GM18508 (cell line): ENCODE measurements at regions not wholly inside any gene's neighbourhood (a gene's known extent, or its start where the extent isn't known, plus 50 kb on each side); places are given as distances from the start of the nearest gene placed in this dataset.
"Not testable (repeated sequence)": the region's sequence is repeated elsewhere in the genome, so short reads cannot be mapped to it uniquely, and the experiment has no call there.

ENCODE experiments used
- ATAC-seq: cut with Tn5 transposase; IDR thresholded peaks from one replicate; pipeline ENCODE4 v1.9.1; 2021; ENCODE audit warnings: moderate number of reproducible peaks; ENCODE audit not compliant: insufficient read depth, unreplicated experiment

DNA sequence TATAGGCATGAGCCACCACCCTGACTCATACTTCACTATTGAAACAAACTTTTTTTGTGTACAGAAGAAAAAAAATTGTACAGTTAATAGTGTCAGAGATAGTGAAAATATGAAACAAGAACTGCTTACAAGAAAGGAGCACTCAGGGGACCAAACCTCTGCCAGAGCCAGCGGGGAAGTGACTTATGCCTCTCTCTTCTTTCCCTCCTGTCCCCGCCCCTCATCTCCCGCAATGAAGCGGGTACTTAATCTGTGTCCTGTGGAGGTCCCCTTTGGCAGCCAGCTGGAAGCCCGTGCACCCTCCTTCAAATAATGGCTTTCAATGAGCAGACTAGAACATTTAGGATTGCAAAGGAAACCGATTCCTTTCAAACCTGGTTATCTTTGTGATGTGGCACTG, 51.5 kb downstream of the PPIAL4A start:
- not testable (repeated sequence) for ATAC-seq

DNA sequence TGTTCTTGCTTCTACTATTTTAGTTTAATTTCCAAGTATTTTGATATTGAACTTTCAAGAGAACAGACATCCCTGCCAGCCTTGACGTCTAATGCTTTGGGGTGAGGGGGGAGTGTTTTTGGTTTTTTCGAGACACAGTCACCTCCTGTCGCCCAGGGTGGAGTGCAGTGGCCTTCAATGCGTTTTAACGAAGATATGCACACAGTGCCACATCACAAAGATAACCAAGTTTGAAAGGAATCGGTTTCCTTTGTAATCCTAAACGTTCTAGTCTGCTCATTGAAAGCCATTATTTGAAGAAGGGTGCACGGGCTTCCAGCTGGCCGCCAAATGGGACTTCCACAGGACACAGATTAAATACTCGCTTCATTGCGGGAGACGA, 52.3 kb downstream of the PPIAL4A start:
- not testable (repeated sequence) for ATAC-seq

DNA sequence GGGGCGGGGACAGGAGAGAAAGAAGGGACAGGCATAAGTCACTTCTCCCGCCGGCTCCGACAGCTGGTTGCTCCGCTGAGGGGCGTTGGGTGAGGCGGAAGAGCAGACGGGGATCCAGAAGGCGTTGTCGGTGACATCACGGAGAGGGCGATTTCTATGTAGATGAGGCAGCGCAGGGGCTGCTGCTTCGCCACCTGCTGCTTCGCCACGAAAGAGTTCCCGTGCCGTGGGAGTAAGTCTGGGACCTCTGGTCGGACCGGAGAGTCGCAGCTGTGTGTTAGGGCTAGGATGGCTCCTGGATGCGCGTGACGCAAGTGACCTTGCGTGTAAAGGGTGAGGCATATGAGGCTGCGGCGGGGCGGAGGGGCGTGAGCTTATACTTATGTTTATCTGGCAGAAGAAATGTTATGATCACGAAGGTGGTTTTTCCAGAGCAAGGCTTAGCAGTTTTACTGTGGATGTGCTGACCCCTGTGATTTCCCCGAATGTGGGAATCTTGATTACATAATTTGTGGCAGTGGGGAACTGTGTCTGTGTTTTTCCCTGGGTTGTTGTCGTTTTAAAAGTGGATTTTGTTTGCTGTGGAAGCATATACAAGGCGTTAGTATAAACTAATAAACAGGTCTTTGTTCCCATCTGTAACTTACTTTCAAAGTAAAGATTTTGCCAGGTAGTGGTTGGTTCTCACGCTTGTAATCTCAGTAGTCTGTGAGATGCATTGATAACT, 52.8 kb downstream of the PPIAL4A start:
- peak; percentile 74 for ATAC-seq

DNA sequence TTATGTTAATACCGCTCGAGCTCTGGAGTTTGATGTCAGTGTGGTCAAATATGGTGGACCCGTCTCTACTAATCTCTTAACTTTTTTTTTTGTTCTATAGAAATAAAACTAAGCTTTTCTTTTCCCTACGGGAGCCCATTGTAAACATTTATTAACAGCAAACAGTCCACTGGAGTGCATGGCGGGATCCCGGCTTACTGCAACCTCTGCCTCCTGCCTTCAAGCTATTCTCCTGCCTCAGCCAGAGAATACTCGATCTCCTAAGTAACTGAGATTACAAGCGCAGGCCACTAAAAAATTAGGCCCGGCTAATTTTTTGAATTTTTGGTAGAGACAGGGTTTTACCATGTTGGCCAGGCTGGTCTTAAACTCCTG, 53.4 kb downstream of the PPIAL4A start:
- ATAC-seq: not testable (repeated sequence)

DNA sequence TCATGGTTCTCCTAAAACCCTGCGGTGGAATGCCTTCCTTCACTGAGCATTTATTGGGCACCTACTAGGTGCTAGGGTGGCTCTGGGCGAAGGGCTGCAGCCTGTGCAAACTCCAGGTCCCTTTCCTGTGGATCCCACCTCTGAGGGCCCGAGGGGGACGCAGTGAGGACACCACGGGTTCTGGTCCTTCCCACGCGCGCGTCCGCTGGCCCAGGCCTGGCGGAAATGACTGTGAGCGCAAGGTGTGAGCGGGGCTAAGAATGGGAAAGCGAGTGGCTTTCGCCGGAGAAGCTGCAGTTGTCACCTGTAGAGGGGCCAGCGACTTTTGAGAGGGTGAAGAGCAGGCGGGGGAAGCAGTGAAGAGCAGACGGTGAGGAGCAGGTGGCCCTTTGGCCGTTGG, 55.1 kb downstream of the PPIAL4A start:
- not testable (repeated sequence) for ATAC-seq

DNA sequence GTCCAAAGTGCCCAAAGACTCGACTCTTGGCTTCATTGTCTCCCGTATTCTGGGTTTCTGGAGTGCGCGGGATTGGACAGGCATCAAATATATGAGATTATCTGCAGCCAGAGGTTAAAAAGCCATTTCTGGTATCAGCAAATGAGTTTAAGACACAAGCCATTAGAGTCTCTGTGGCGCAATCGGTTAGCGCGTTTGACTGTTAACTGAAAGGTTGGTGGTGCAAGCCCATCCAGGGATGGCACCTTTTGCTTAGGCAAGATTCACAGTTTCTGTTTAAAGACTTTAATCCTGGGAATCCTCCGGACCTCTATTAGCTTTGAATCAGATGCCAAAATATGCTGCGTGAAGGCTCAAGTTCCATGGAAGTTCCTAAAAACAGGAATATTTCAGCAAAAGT, 55.6 kb downstream of the PPIAL4A start:
- not testable (repeated sequence) for ATAC-seq

DNA sequence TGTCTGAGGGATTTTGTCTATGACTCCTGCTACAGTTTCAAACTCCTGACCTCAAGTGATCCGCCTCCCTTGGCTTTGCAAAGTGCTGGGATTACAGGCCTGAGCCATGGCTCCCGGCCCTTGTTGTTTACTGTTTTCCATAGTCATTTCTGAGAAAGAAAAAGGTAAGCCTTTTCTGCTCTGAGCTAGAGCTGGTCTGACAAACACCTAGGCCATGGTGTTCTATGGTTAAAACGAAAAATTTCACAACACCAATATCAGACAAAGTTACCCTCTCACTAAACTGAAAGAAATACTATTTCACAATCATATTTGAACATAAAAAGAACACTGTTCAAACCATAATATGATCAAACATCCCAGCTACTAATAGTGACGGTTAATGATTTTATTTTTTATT, 57.5 kb downstream of the PPIAL4A start:
- ATAC-seq: not testable (repeated sequence)

DNA sequence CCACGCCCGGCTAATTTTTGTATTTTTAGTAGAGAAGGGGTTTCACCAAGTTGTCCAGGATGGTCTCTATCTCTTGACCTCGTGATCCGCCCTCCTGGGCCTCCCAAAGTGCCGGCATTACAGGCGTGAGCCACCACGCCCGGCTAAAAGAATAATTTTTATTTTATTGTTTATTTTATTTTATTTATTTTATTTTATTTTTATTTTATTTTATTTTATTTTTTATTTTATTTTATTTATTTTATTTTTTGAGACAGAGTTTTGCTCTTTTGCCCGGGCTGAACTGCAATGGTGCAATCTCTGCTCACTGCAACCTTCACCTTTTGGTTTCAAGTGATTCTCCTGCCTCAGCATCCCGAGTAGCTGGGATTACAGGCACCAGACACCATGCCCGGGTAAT, 60.2 kb downstream of the PPIAL4A start:
- ATAC-seq: not testable (repeated sequence)

DNA sequence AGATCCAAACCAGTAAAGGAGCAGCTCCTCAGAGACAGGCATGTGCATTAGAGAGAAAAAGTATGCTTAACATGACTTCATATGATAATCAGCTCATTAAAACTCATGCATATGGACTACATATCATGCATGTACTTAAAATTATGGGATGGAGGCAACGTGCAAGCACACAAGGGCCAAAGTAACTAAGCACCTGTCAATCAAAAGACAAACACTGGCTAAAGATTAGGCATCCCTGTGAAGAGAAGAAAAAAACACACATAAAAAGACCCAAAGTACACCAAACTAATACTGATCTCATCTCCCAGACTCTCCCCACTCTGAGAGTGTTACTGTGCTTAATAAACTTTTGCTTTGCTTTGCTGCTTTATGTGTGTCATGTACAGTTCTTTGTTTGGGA, 61.1 kb downstream of the PPIAL4A start:
- not testable (repeated sequence) for ATAC-seq

DNA sequence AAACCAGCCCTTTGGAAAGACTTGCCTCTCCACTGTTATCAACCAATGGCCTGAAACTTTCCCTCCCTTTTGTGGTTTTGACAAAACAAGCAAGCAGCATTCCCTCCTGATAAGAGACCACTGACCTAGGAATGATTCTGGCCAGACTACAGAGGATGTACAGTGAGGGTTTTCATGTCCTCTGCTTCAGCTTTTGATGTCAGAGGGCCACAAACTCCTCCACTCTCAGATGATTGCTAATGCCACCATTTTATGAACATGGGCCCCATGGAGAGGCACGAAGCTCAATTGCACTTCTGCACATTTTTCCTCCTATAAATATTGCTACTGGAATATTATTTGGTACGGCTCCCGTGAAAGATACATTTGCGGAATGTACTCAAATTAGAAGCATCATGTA, 61.5 kb downstream of the PPIAL4A start:
- ATAC-seq: not testable (repeated sequence)

DNA sequence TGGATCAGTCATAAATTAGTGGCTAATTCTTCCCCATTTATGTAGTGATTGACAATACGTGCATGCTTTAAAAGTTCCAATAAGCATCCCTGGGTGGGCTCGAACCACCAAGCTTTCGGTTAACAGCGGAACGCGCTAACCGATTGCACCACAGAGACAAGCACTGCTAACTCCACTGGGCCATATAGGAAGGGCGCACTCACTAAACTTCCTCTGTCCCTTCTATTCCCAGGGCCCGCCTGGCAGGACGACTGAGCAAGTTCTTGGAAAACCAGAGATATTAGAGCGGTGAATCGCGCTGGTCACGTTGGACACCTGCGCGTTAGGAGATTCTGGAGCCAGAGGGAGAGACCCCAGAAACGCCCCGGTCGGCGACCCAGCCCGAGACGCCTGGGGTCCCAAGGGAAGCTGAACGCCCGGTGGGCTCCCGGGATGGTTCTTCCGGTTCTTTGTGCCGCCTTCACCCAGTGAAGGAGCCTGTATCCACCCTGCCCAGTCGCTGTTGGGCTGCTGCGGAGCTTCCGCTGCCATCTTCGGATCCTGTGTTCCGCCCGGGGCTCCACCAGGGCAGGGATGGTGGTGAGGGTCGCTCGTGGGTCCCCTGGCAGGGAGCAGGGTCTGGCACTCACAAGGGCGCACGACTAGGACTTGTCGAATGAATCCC, 62.8 kb downstream of the PPIAL4A start:
- not testable (repeated sequence) for ATAC-seq

DNA sequence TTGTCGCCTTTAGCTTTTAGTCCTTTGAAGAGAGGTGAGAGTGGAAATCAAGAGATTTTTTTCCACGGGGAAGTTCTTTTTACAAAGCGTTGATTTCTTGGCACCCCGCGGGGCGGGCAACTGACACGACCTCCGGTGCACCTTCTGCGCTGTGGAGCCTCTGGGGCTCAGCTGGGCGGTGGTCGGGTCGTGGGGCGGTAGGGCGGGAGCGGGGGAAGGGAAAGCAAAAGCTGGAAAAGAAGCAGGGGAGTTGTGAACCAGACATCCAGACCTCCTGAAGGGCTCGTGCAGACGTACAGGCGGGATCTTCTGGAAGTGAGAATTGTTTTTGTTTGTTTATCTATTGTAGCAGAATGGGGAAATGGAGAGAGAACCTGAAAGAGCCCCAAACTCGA, 63.3 kb downstream of the PPIAL4A start:
- ATAC-seq: not testable (repeated sequence)

DNA sequence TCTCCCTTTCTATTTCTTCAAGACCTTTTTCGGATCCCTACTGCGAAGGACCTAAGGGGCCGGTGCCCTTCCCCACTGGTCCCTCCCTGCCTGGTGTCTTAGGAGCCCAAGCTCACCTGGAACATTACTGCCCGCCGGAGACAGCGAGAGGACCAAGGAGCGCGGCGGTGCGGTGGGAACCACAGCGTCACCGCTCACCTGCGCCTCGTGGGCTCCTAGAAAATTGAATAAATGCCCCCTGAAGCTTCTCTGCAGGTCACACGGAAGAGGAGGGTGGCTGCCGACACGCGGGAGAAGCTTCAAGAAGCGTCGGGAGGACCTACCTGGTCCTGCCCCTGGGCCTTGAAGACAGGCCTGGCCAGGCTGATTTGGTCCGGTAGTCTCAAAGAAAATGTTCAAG, 65.2 kb downstream of the PPIAL4A start:
- ATAC-seq: no peak

DNA sequence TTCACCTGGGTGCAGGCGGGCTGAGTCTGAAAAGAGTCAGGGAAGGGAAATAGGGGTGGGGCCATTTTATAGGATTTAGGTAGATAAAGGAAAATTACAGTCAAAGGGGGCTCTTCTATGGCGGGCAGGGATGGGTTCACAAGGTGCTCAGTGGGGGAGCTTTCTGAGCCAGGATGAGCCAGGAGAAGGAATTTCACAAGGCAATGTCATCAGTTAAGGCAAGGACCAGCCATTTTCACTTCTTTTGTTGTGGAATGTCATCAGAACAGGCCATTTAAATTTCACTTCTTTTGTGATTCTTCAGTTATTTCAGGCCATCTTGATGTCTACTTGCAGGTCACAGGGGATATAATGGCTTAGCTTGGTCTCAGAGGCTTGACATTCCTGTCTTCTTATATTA, 66.4 kb downstream of the PPIAL4A start:
- not testable (repeated sequence) for ATAC-seq

DNA sequence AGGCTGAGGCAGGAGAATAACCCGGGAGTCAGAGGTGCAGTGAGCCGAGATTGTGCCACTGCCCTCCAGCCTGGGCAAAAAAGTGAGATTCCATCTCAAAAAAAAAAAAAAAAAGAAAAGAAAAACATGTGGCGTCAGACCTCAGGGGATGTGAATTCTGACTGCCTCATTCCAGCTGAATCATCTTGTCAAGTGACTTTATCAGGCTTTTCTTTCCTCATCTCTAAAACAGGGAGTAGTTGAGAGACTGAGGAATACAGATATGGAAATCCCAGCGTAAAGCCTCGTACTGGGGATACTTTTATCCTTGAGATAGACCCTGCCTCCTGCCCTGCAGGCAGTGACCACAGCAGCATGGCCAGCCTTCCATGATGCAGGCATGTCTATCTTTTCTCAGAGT, 76.4 kb downstream of the PPIAL4A start:
- not testable (repeated sequence) for ATAC-seq

DNA sequence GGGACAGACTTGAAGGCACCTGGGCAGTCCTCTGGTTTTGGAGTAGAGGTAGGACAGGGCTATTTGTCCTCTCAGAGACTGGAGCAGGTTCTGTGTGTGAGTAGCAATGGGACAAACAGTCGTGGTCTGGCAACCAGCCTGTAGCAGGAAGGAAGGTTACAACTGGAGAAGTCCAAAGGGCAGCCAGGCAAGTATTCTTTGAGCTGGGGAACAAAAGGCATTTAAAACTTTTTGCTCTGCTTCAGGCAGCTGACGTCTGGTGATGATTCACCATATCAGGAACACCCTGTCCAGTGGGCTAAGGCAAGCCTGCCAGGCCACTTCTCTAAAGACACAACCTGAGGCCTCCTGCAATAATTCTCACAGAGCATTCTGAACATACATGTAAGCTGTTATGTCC, 83.3 kb downstream of the PPIAL4A start:
- ATAC-seq: not testable (repeated sequence)

DNA sequence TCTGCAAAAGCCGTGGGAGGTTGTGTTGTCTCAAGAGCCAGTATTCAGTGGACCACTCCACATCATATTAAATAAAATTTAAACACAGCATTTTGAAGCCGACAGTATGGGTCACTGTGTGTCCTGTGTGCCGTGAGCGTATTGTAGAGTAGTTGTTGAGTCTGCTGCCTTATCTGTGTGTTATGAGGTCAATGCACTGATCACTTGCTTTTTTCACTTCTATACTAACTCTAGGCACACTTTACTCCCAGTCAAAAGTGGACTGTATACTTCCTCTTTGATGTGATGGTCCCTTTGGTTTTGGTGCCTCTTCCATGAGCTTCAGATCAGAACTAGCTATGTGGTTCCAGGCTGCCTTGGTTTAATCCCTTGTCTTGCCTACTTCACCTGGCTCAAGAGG, 84.3 kb downstream of the PPIAL4A start:
- not testable (repeated sequence) for ATAC-seq

DNA sequence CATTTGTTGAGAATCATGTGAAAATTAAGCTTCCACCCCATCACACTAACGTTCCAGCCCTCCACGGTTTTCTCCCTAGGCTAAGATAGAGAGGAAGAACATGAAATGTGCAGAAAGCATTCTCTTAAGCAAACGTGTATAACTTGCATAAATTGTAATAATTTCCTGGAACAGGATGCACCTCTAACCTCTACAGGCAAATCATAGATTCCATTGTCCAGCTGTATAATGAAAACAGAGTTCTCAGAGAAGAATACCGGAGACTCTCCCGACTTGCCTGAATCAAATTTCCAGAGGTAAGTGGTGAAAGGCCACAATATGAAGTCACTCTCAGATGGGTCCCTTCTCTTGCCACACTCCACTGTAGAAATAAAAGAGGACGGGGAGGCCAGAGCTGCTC, 87.7 kb downstream of the PPIAL4A start:
- ATAC-seq: not testable (repeated sequence)

DNA sequence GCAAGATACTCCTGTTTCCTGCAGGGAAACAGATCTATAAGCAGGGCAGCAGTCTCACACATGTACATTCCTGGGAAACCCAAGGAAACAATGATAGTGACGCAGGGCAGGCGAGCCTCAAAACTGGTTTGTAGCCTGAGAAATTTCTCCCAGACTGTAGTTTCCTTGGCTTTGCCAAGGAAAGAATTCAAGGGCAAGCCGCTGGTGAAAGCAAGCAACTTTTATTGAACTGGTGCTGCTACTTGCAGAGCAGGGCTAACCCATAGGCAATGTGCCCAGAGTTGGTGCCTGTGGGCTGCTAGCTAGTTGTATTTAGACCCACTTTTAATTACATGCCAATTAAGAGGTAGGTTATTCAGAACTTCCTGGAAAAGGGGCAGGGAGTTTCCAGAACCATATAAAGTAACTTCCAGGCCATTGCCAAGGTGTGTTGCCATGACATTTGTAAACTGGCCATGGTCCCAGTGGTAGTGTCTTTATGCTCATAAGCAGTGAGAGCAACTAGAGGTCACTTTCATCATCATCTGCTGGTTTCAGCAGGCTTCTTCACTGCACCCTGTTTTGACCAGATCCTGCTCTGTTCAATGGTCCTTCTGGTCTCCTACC, 92.0 kb downstream of the PPIAL4A start:
- ATAC-seq: not testable (repeated sequence)

DNA sequence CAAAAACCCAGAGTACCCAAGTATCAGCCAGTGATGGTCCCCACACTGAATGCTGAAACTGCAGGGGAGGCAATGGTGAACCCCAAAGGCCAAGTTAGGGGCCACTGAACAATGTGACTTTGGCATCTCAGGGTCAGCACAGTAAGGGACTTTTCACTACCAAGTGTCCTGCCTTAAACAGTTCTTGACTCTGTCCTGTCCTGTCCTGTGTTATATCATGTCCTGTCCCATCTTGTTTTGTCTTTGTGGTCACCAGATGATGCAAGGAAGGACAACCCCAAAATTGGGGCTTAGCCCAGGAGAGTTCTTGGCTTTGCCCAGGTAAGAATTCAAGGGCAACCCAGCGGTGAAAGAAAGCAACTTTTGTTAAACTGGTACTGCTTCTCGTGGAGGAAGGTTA, 105.0 kb downstream of the PPIAL4A start:
- not testable (repeated sequence) for ATAC-seq

DNA sequence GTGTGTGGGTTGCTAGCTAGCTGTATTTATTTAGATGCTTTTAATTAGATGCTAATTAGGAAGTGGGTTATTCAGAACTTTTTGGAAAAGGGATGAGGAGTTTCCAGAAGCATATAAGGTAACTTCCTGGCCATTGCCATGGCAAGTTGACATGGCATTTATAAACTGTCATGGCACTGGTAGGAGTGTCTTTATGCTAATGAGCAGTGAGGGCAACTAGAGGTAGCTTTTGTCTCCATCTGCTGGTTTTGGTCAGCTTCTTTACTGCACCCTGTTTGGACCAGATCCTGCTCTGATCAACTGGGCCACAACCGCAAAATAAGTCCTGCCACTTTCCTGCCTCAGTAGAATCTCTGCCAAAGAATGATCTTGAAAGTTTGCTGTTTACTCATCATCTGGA, 105.5 kb downstream of the PPIAL4A start:
- ATAC-seq: not testable (repeated sequence)
